K562 (cell line): ENCODE measurements at regions not wholly inside any gene's neighbourhood (a gene's known extent, or its start where the extent isn't known, plus 50 kb on each side); places are given as distances from the start of the nearest gene placed in this dataset.

Source experiments
- ATAC-seq: fragments of 200-7000 bp; cut with Tn5 transposase; 3 replicates; pipeline ENCODE4 v1.9.1; 2020; ENCODE audit warnings: moderate library complexity
- BruUV-seq: library from RNA; stranded (reverse); fragments of 400-500 nt; replicated peaks from 2 replicates; lab custom pipeline; 2021; lab: Mats Ljungman, UMichigan
- CTCF ChIA-PET: fragments of 300-600 bp; formaldehyde crosslinking; extraction: SDS; loops from one replicate; lab custom pipeline; 2021; ENCODE audit warnings: low intra/inter-chr PET ratio; lab: Yijun Ruan, JAX
- POLR2A ChIA-PET: fragments of 300-600, 350-650 bp; sonication (Branson Sonifier 250); formaldehyde crosslinking; extraction: SDS; loops from one replicate; lab custom pipeline; 2021; ENCODE audit warnings: antibody characterized with exemption, inconsistent platforms; lab: Yijun Ruan, JAX
- DNase-seq, 4 experiments: peaks; one replicate each; pipeline versions ENCODE4 v3.0.0 to v3.0.0-alpha.2; 2011 to 2018; ENCODE audit warnings: low spot score in 3 of 4, mixed read lengths in 3 of 4; ENCODE audit errors: extremely low read depth in 1 of 4
- FAIRE-seq: peaks from 2 replicates; lab custom pipeline; 2011; peaks lifted over from hg19 to GRCh38; lab: Jason Lieb, UNC
- H2AFZ ChIP-seq: 2 replicates; pipeline ENCODE4 v1.6.0; 2011; ENCODE audit warnings: low read depth, low read length, control low read depth, inconsistent platforms
- H3K27ac ChIP-seq: fragments of 200-600 bp; 3 replicates; pipeline ENCODE4 v1.8.0; 2011; ENCODE audit warnings: low read depth, mild to moderate bottlenecking, control low read depth, inconsistent platforms, low read length, moderate library complexity, mixed read lengths; ENCODE audit errors: extremely low read depth
- H3K27me3 ChIP-seq, 2 experiments: fragments of 300-600 bp in 1 of 2; 2 replicates in 1 of 2; 3 replicates in 1 of 2; pipeline versions ENCODE4 v1.6.0 to v1.8.0; 2011; ENCODE audit warnings: inconsistent platforms in 2 of 2, low read length in 2 of 2, mild to moderate bottlenecking in 1 of 2, mixed read lengths in 1 of 2, moderate library complexity in 1 of 2; ENCODE audit not compliant: control insufficient read depth in 2 of 2, insufficient read depth in 2 of 2
- H3K36me3 ChIP-seq: fragments of 300-600 bp; 3 replicates; pipeline ENCODE4 v1.8.0; 2011; ENCODE audit warnings: mild to moderate bottlenecking, low read length, inconsistent platforms; ENCODE audit not compliant: control insufficient read depth, insufficient read depth
- H3K4me1 ChIP-seq, 2 experiments: fragments of 200-600 bp in 1 of 2; replicated peaks in 1 of 2; 2 replicates in 1 of 2; 3 replicates in 1 of 2; pipeline versions ENCODE4 v1.5.1 to v1.8.0; 2011; ENCODE audit warnings: inconsistent platforms in 2 of 2, low read length in 2 of 2, mild to moderate bottlenecking in 1 of 2, mixed read lengths in 1 of 2, moderate library complexity in 1 of 2; ENCODE audit not compliant: control insufficient read depth in 2 of 2, insufficient read depth in 2 of 2
- H3K4me2 ChIP-seq: 2 replicates; pipeline ENCODE4 v1.6.1; 2011; ENCODE audit warnings: low read length, control low read depth, inconsistent platforms, mixed read lengths; ENCODE audit not compliant: insufficient read depth
- H3K4me3 ChIP-seq: fragments of 200-600 bp; sonication (generic), shearing (Covaris generic); 2 replicates; pipeline ENCODE4 v1.5.1; 2016; ENCODE audit warnings: control low read depth, inconsistent platforms
- H3K79me2 ChIP-seq: fragments of 200-600 bp; 3 replicates; pipeline ENCODE4 v1.8.0; 2011; ENCODE audit warnings: low read length, inconsistent platforms; ENCODE audit not compliant: control insufficient read depth, insufficient read depth
- H3K9ac ChIP-seq, 2 experiments: 2 replicates each; pipeline versions ENCODE4 v1.6.0 to v1.6.1; 2011; ENCODE audit warnings: low read depth in 2 of 2, low read length in 2 of 2, control low read depth in 1 of 2, inconsistent platforms in 1 of 2, mild to moderate bottlenecking in 1 of 2, mixed read lengths in 1 of 2; ENCODE audit not compliant: insufficient read depth in 1 of 2
- H3K9me1 ChIP-seq: one replicate; pipeline ENCODE4 v1.6.0; 2011; ENCODE audit warnings: inconsistent platforms, mild to moderate bottlenecking, low read length, moderate library complexity; ENCODE audit not compliant: control insufficient read depth, insufficient read depth
- H3K9me3 ChIP-seq: replicated peaks from 2 replicates; pipeline ENCODE4 v1.5.1; 2011; ENCODE audit warnings: low read depth, low read length, inconsistent platforms; ENCODE audit not compliant: control insufficient read depth, insufficient read depth
- H4K20me1 ChIP-seq: replicated peaks from 2 replicates; pipeline ENCODE4 v1.6.1; 2011; ENCODE audit warnings: low read length, inconsistent platforms, mixed read lengths; ENCODE audit not compliant: control insufficient read depth, insufficient read depth
- E2F1 ChIP-seq: sonication (generic); formaldehyde crosslinking; IDR thresholded peaks from 2 replicates; pipeline ENCODE4 v1.8.1; 2023; ENCODE audit warnings: mild to moderate bottlenecking, missing genetic modification reagents, moderate library complexity
- HNRNPK ChIP-seq: fragments of 200-400 bp; formaldehyde crosslinking; IDR thresholded peaks from one replicate; pipeline ENCODE4 v1.6.1; 2018; ENCODE audit warnings: mild to moderate bottlenecking, low read depth, low read length; ENCODE audit not compliant: poor library complexity, severe bottlenecking
- KLF16 ChIP-seq: IDR thresholded peaks from 2 replicates; pipeline ENCODE4 v1.6.1; 2016; ENCODE audit warnings: antibody characterized with exemption
- NR2F6 ChIP-seq: fragments of 450-650 bp; formaldehyde crosslinking; IDR thresholded peaks from 2 replicates; pipeline ENCODE4 v1.4.0; 2020; ENCODE audit warnings: mild to moderate bottlenecking
- ZBTB49 ChIP-seq: sonication (generic); formaldehyde crosslinking; IDR thresholded peaks from 2 replicates; pipeline ENCODE4 v1.8.0; 2022; ENCODE audit warnings: missing genetic modification reagents, mild to moderate bottlenecking, borderline replicate concordance
- ZNF212 ChIP-seq: fragments of 450-650 bp; formaldehyde crosslinking; IDR thresholded peaks from 2 replicates; pipeline ENCODE4 v1.4.0; 2020; ENCODE audit warnings: mild to moderate bottlenecking
- WGBS: fragments of 100-300 bp; shearing (Covaris generic); methylation state at CpG from one replicate; pipeline ENCODE4 v1.1.6; 2016; ENCODE audit warnings: low coverage, mixed read lengths; ENCODE audit not compliant: insufficient coverage; ENCODE audit errors: missing lambda C conversion rate; 5-methylcytosine and 5-hydroxymethylcytosine counted together
- in situ Hi-C: fragments of 300-500 bp; cut with MboI; formaldehyde crosslinking; loops from 4 replicates; pipeline ENCODE4 v1.15.0; 2018; ENCODE audit warnings: inconsistent platforms, mixed read lengths
- intact Hi-C: fragments of 100-400 bp; cut with micrococcal nuclease; formaldehyde crosslinking; loops from 2 replicates; pipeline ENCODE4 v1.14.2; 2022

- TF ChIP-seq NR2F6 (no peak), ZNF212 (no peak), HNRNPK (no peak)
Measured at GRCh38 chr4:136867465-136867864, 664.8 kb downstream of the PCDH18 start (continued).

- Histone ChIP-seq H3K27me3 (no peaks in the 10 kb centered on the region), H3K36me3 (no peaks in the 10 kb centered on the region), H3K9me3 (no peaks in the 10 kb centered on the region), H3K27ac (no peak overlapping the region), H3K9me1 (no peaks in the 10 kb centered on the region), H3K4me3 (no peak overlapping the region), H3K9ac (no peak overlapping the region), H3K79me2 (no peaks in the 10 kb centered on the region), H3K4me1 (no peaks in the 10 kb centered on the region), H4K20me1 (no peaks in the 10 kb centered on the region), H2AFZ (no peak overlapping the region), H3K4me2 (no peak overlapping the region)
- TF ChIP-seq KLF16 = no peak
- TF ChIP-seq ZBTB49 (CRISPR knock-in tag) = no peak
- TF ChIP-seq E2F1 (CRISPR knock-in tag) = no peak
- ChIA-PET CTCF (no interaction called here), POLR2A (no interaction called here)
- DNase-seq = no peak
- BruUV-seq = no TSS peak
- in situ Hi-C loops (no loop called here), intact Hi-C loops (no loop called here)
- WGBS = 0% methylated on average over 2 of the region's 2 CpGs
- no peak for FAIRE-seq
- no peak for ATAC-seq
Measured at GRCh38 chr4:136865526-136865925, 666.8 kb downstream of the PCDH18 start.
